K562 (cell line): ENCODE measurements at regions not wholly inside any gene's neighbourhood (a gene's known extent, or its start where the extent isn't known, plus 50 kb on each side); places are given as distances from the start of the nearest gene placed in this dataset.

Experiments used
- CEBPG ChIP-seq, 3 experiments: fragments of 200-800 bp in 1 of 3; sonication (Bioruptor generic) in 1 of 3; sonication (generic) in 1 of 3; formaldehyde crosslinking in 1 of 3; IDR thresholded peaks in 2 of 3; conservative IDR thresholded peaks in 1 of 3; 2 replicates each; pipeline versions ENCODE4 v1.6.1 to v1.8.0; 2016 to 2022; ENCODE audit warnings: missing compliant biosample characterization in 2 of 3, missing genetic modification characterization in 2 of 3, mild to moderate bottlenecking in 1 of 3, missing genetic modification reagents in 1 of 3
- DACH1 ChIP-seq: fragments of 450-650 bp; IDR thresholded peaks from 2 replicates; pipeline ENCODE4 v1.6.1; 2018; ENCODE audit not compliant: partially characterized antibody
- ILF3 ChIP-seq: fragments of 450-650 bp; IDR thresholded peaks from 2 replicates; pipeline ENCODE4 v1.6.1; 2018; ENCODE audit warnings: antibody characterized with exemption, mild to moderate bottlenecking, moderate library complexity, borderline replicate concordance
- SLC30A9 ChIP-seq: fragments of 250-450 bp; sonication (Bioruptor Pico); IDR thresholded peaks from 2 replicates; pipeline ENCODE4 v1.8.0; 2022; ENCODE audit warnings: mild to moderate bottlenecking, moderate library complexity
- ZNF121 ChIP-seq: sonication (generic); formaldehyde crosslinking; conservative IDR thresholded peaks from 2 replicates; pipeline ENCODE4 v1.8.0; 2022; ENCODE audit warnings: missing genetic modification reagents
- TF ChIP-seq, protein P1 (sequence below), 3 experiments: fragments of 200-800 bp in 1 of 3; fragments of 250-450 bp in 1 of 3; fragments of 450-650 bp in 1 of 3; sonication (Bioruptor Pico) in 1 of 3; sonication (Bioruptor generic) in 1 of 3; formaldehyde crosslinking in 1 of 3; IDR thresholded peaks; 2 replicates each; pipeline versions ENCODE4 v1.6.1 to v1.8.0; 2016 to 2022; ENCODE audit warnings: mild to moderate bottlenecking in 2 of 3, missing genetic modification characterization in 2 of 3, missing compliant biosample characterization in 1 of 3, moderate library complexity in 1 of 3
- TF ChIP-seq, protein P2 (sequence below): sonication (generic); formaldehyde crosslinking; IDR thresholded peaks from 2 replicates; pipeline ENCODE4 v1.8.0; 2022; ENCODE audit warnings: mild to moderate bottlenecking, missing genetic modification reagents
- TF ChIP-seq, protein P3 (sequence below): sonication (generic); formaldehyde crosslinking; IDR thresholded peaks from 2 replicates; pipeline ENCODE4 v1.8.0; 2022; ENCODE audit warnings: missing genetic modification reagents, mild to moderate bottlenecking, borderline replicate concordance
- TF ChIP-seq, protein P4 (sequence below): fragments of 450-650 bp; IDR thresholded peaks from 2 replicates; pipeline ENCODE4 v1.6.1; 2016; ENCODE audit warnings: missing biosample characterization, missing genetic modification characterization

DNA sequence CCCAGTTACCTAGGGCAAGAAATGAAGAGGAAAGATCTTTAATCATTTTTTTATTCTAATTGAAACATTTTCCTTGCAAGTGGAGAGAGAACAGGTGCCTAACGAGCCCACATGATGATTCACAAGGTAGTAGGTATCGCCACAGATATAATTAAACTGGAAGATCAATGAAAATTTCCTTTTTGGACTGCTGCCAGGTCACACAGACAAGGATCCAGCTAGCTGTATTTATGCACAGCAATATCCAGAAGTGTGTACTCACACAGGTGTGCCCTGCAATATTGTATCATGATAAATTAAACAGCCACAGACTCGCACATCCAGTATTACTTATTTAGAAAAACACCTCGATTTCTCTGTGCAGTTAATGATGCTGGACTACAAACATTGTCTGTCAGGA is 294.0 kb upstream of the SMARCA2 start (continued):
- TF ChIP-seq, protein P1, sequence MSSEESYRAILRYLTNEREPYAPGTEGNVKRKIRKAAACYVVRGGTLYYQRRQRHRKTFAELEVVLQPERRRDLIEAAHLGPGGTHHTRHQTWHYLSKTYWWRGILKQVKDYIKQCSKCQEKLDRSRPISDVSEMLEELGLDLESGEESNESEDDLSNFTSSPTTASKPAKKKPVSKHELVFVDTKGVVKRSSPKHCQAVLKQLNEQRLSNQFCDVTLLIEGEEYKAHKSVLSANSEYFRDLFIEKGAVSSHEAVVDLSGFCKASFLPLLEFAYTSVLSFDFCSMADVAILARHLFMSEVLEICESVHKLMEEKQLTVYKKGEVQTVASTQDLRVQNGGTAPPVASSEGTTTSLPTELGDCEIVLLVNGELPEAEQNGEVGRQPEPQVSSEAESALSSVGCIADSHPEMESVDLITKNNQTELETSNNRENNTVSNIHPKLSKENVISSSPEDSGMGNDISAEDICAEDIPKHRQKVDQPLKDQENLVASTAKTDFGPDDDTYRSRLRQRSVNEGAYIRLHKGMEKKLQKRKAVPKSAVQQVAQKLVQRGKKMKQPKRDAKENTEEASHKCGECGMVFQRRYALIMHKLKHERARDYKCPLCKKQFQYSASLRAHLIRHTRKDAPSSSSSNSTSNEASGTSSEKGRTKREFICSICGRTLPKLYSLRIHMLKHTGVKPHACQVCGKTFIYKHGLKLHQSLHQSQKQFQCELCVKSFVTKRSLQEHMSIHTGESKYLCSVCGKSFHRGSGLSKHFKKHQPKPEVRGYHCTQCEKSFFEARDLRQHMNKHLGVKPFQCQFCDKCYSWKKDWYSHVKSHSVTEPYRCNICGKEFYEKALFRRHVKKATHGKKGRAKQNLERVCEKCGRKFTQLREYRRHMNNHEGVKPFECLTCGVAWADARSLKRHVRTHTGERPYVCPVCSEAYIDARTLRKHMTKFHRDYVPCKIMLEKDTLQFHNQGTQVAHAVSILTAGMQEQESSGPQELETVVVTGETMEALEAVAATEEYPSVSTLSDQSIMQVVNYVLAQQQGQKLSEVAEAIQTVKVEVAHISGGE (CRISPR knock-in tag; IDR thresholded peaks at IDR 0.05): no peak
- TF ChIP-seq CEBPG (CRISPR knock-in tag; IDR thresholded peaks at IDR 0.05) (no peak), CEBPG (tag; conservative IDR thresholded peaks at IDR 0.05 in 1 of 2, IDR thresholded peaks at IDR 0.05 in 1 of 2) (no peak), DACH1 (no peak), SLC30A9 (CRISPR knock-in tag) (no peak), ILF3 (no peak), ZNF121 (CRISPR knock-in tag) (no peak)
- TF ChIP-seq, protein P2, sequence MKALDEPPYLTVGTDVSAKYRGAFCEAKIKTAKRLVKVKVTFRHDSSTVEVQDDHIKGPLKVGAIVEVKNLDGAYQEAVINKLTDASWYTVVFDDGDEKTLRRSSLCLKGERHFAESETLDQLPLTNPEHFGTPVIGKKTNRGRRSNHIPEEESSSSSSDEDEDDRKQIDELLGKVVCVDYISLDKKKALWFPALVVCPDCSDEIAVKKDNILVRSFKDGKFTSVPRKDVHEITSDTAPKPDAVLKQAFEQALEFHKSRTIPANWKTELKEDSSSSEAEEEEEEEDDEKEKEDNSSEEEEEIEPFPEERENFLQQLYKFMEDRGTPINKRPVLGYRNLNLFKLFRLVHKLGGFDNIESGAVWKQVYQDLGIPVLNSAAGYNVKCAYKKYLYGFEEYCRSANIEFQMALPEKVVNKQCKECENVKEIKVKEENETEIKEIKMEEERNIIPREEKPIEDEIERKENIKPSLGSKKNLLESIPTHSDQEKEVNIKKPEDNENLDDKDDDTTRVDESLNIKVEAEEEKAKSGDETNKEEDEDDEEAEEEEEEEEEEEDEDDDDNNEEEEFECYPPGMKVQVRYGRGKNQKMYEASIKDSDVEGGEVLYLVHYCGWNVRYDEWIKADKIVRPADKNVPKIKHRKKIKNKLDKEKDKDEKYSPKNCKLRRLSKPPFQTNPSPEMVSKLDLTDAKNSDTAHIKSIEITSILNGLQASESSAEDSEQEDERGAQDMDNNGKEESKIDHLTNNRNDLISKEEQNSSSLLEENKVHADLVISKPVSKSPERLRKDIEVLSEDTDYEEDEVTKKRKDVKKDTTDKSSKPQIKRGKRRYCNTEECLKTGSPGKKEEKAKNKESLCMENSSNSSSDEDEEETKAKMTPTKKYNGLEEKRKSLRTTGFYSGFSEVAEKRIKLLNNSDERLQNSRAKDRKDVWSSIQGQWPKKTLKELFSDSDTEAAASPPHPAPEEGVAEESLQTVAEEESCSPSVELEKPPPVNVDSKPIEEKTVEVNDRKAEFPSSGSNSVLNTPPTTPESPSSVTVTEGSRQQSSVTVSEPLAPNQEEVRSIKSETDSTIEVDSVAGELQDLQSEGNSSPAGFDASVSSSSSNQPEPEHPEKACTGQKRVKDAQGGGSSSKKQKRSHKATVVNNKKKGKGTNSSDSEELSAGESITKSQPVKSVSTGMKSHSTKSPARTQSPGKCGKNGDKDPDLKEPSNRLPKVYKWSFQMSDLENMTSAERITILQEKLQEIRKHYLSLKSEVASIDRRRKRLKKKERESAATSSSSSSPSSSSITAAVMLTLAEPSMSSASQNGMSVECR: no peak
- TF ChIP-seq, protein P3, sequence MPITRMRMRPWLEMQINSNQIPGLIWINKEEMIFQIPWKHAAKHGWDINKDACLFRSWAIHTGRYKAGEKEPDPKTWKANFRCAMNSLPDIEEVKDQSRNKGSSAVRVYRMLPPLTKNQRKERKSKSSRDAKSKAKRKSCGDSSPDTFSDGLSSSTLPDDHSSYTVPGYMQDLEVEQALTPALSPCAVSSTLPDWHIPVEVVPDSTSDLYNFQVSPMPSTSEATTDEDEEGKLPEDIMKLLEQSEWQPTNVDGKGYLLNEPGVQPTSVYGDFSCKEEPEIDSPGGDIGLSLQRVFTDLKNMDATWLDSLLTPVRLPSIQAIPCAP (CRISPR knock-in tag): no peak
- TF ChIP-seq, protein P4, sequence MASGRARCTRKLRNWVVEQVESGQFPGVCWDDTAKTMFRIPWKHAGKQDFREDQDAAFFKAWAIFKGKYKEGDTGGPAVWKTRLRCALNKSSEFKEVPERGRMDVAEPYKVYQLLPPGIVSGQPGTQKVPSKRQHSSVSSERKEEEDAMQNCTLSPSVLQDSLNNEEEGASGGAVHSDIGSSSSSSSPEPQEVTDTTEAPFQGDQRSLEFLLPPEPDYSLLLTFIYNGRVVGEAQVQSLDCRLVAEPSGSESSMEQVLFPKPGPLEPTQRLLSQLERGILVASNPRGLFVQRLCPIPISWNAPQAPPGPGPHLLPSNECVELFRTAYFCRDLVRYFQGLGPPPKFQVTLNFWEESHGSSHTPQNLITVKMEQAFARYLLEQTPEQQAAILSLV (tag): no peak
- TF ChIP-seq, all 486 proteins: peak for 0
